ENCODE measurements at regions not wholly inside any gene's neighbourhood (a gene's known extent, or its start where the extent isn't known, plus 50 kb on each side); places are given as distances from the start of the nearest gene placed in this dataset.

GRCh38 chr2:102888514-102888913 is 126.7 kb downstream of the TMEM182 start:
- POLR2A ChIA-PET, result no interaction called here

GRCh38 chr2:102891296-102891695 is 129.5 kb downstream of the TMEM182 start:
- CTCF ChIA-PET, result no interaction called here
- Mint-ChIP-seq H3K9me3 (no peaks in the 10 kb centered on the region), H3K4me3 (no peak overlapping the region), H3K27me3 (ENCODE audit: low read depth) (peaks cover 28% of the 10 kb centered on the region), H3K36me3 (no peaks in the 10 kb centered on the region), H3K4me1 (peaks cover 3% of the 10 kb centered on the region; the same call in 1 of the 2 replicates), H3K27ac (no peak overlapping the region)
- DNase-seq (ENCODE audit: low spot score) (no peak), ATAC-seq (no peak)
- POLR2A ChIA-PET, result no interaction called here
- no peak for TF ChIP-seq ZBTB21 (CRISPR knock-in tag; IDR thresholded peaks at IDR 0.05; ENCODE audit: borderline replicate concordance)
- TF ChIP-seq SMAD3 (CRISPR knock-in tag; IDR thresholded peaks at IDR 0.05; ENCODE audit: borderline replicate concordance), result no peak
- TF ChIP-seq CBFB (CRISPR knock-in tag; IDR thresholded peaks at IDR 0.05; ENCODE audit: low read depth), result no peak
- TF ChIP-seq OVOL2 (CRISPR knock-in tag; IDR thresholded peaks at IDR 0.05; ENCODE audit: borderline replicate concordance), result no peak
- TF ChIP-seq SP1 (CRISPR knock-in tag; conservative IDR thresholded peaks at IDR 0.05), result no peak
- no peak for TF ChIP-seq ATF3 (CRISPR knock-in tag; conservative IDR thresholded peaks at IDR 0.05)
- TF ChIP-seq CREM (CRISPR knock-in tag; IDR thresholded peaks at IDR 0.05), result no peak
- TF ChIP-seq RELA (CRISPR knock-in tag; IDR thresholded peaks at IDR 0.05; ENCODE audit: borderline replicate concordance), result no peak
- no peak for TF ChIP-seq TEAD4 (CRISPR knock-in tag; IDR thresholded peaks at IDR 0.05)
- no peak for TF ChIP-seq CTCF (IDR thresholded peaks at IDR 0.05)
- TF ChIP-seq ZNF416 (CRISPR knock-in tag; IDR thresholded peaks at IDR 0.05), result no peak
- TF ChIP-seq ZSCAN18 (CRISPR knock-in tag; IDR thresholded peaks at IDR 0.05), result no peak
- no peak for TF ChIP-seq ATF6 (CRISPR knock-in tag; IDR thresholded peaks at IDR 0.05)
- TF ChIP-seq ZNF263 (CRISPR knock-in tag; IDR thresholded peaks at IDR 0.05; ENCODE audit: low read depth), result no peak
- no peak for TF ChIP-seq CREB1 (CRISPR knock-in tag; IDR thresholded peaks at IDR 0.05)
- no peak for TF ChIP-seq CDX4 (CRISPR knock-in tag; IDR thresholded peaks at IDR 0.05; ENCODE audit: borderline replicate concordance)
- no peak for TF ChIP-seq USF1 (CRISPR knock-in tag; IDR thresholded peaks at IDR 0.05)
- TF ChIP-seq ZNF425 (CRISPR knock-in tag; conservative IDR thresholded peaks at IDR 0.05), result no peak

More at GRCh38 chr2:102888514-102888913, 126.7 kb downstream of the TMEM182 start:
- ATAC-seq (no peak), DNase-seq (ENCODE audit: low spot score) (no peak)
- CTCF ChIA-PET, result no interaction called here
- H3K9me3 Mint-ChIP-seq, result no peaks in the 10 kb centered on the region
- TF ChIP-seq TP53 (CRISPR knock-in tag; IDR thresholded peaks at IDR 0.05), result no peak
- TF ChIP-seq CREB1 (CRISPR knock-in tag; IDR thresholded peaks at IDR 0.05), result no peak
- no peak for TF ChIP-seq ZBTB43 (CRISPR knock-in tag; IDR thresholded peaks at IDR 0.05)
- no peak for TF ChIP-seq CDX4 (CRISPR knock-in tag; IDR thresholded peaks at IDR 0.05; ENCODE audit: borderline replicate concordance)
- TF ChIP-seq RELA (CRISPR knock-in tag; IDR thresholded peaks at IDR 0.05; ENCODE audit: borderline replicate concordance), result no peak
- no peak overlapping the region for H3K4me3 Mint-ChIP-seq
- H3K27me3 Mint-ChIP-seq (ENCODE audit: low read depth), result peaks cover 5% of the 10 kb centered on the region; the same call in 1 of the 2 replicates
- no peaks in the 10 kb centered on the region for H3K4me1 Mint-ChIP-seq
- H3K36me3 Mint-ChIP-seq, result no peaks in the 10 kb centered on the region
- no peak overlapping the region for H3K27ac Mint-ChIP-seq

All from WTC11 (cell line).